ENCODE measurements at regions not wholly inside any gene's neighbourhood (a gene's known extent, or its start where the extent isn't known, plus 50 kb on each side); places are given as distances from the start of the nearest gene placed in this dataset.

DNA sequence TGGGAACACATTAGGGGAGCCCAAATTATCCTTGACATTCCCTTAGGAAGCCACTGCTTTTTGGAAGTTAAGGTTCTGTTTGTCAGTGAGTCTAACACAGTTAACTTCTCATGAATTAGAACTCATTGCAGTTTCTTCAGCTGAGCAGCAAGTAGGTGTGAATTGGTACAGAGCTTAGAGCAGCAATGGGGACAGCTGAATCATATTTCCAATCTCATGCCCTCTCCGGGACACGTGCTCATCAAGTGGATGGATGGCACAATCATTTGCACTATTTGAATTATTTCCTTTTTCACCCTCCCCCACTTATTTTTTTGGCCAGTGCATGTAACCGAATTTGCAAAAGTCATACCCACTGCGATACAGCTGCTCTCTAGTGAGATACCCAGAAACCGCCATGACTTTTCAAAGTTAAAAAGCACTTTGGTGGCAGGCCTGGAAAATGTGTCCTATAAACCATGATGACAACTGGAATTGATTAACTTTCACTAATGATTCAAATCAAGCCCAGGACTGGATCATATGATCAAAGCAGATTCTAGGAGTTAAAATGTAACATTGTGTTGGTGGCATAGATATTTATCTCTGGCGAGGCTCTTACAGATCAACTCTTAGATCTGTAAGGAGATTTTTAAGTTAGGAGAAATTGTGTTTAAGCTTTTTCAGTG is 76.4 kb downstream of the EBLN2 start:
- Histone ChIP-seq H2BK120ac (ENCODE audit: low read depth, low read length) (no peak overlapping the region), H3K4me2 (ENCODE audit: low read length, poor library complexity, severe bottlenecking) (no peak overlapping the region), H3K18ac (ENCODE audit: low read depth in 1 of 2, low read length in 2 of 2) (no peak overlapping the region), H2BK12ac (ENCODE audit: low read length in 2 of 2) (no peak overlapping the region), H3K9ac (ENCODE audit: low read length) (no peak overlapping the region), H3K4me3 (ENCODE audit: insufficient read depth in 1 of 2, low read depth in 1 of 2, low read length in 2 of 2) (no peak overlapping the region), H2BK5ac (ENCODE audit: low read depth, low read length, poor library complexity, severe bottlenecking) (no peak overlapping the region), H3K4ac (ENCODE audit: low read depth in 1 of 2, low read length in 2 of 2) (no peak overlapping the region), H3K14ac (ENCODE audit: low read length in 2 of 2) (no peak overlapping the region), H3K36me3 (ENCODE audit: control insufficient read depth in 1 of 2, insufficient read depth in 2 of 2, low read depth in 1 of 2, low read length in 2 of 2) (no peaks in the 10 kb centered on the region), H3K9me3 (ENCODE audit: control insufficient read depth, low read length) (peaks cover 19% of the 10 kb centered on the region), H3K27me3 (ENCODE audit: control insufficient read depth in 1 of 2, insufficient read depth in 1 of 2, low read length in 2 of 2) (peaks cover 10 to 40% of the 10 kb centered on the region in 2 experiments), H3K4me1 (ENCODE audit: control insufficient read depth, insufficient read depth, low read depth, low read length) (no peaks in the 10 kb centered on the region), H2BK15ac (ENCODE audit: low read depth, poor library complexity, severe bottlenecking) (no peak overlapping the region), H2AFZ (ENCODE audit: low read depth, low read length) (no peak overlapping the region), H4K91ac (ENCODE audit: low read length) (no peak overlapping the region), H3K79me1 (replicated peaks; ENCODE audit: low read length, poor library complexity, severe bottlenecking) (no peaks in the 10 kb centered on the region), H3K27ac (ENCODE audit: low read length, poor library complexity, severe bottlenecking) (no peak overlapping the region), H2AK5ac (ENCODE audit: low read length, severe bottlenecking) (no peak overlapping the region), H3K23ac (ENCODE audit: low read length in 2 of 2) (no peak overlapping the region), H4K8ac (ENCODE audit: low read length) (no peak overlapping the region)
- DNase-seq = no peak
- WGBS = 91% methylated on average over 6 of the region's 6 CpGs

GRCh38 chr3:73140772-73141442 is 79.4 kb downstream of the EBLN2 start:
- Histone ChIP-seq H3K4ac (ENCODE audit: low read depth in 1 of 2, low read length in 2 of 2) (no peak overlapping the region), H4K91ac (ENCODE audit: low read length) (no peak overlapping the region), H3K4me3 (ENCODE audit: insufficient read depth in 1 of 2, low read depth in 1 of 2, low read length in 2 of 2) (peak overlapping the region in 1 of 2 experiments; percentile 43), H4K8ac (ENCODE audit: low read length) (no peak overlapping the region), H2BK12ac (ENCODE audit: low read length in 2 of 2) (no peak overlapping the region), H2BK120ac (ENCODE audit: low read depth, low read length) (no peak overlapping the region), H3K27ac (ENCODE audit: low read length, poor library complexity, severe bottlenecking) (no peak overlapping the region), H2BK5ac (ENCODE audit: low read depth, low read length, poor library complexity, severe bottlenecking) (no peak overlapping the region), H3K79me1 (replicated peaks; ENCODE audit: low read length, poor library complexity, severe bottlenecking) (no peaks in the 10 kb centered on the region), H3K9ac (ENCODE audit: low read length) (no peak overlapping the region), H2BK15ac (ENCODE audit: low read depth, poor library complexity, severe bottlenecking) (no peak overlapping the region), H3K9me3 (ENCODE audit: control insufficient read depth, low read length) (no peaks in the 10 kb centered on the region), H3K14ac (ENCODE audit: low read length in 2 of 2) (no peak overlapping the region), H3K4me1 (ENCODE audit: control insufficient read depth, insufficient read depth, low read depth, low read length) (no peaks in the 10 kb centered on the region), H3K27me3 (ENCODE audit: control insufficient read depth in 1 of 2, insufficient read depth in 1 of 2, low read length in 2 of 2) (peaks cover 0 to 38% of the 10 kb centered on the region in 2 experiments), H3K23ac (ENCODE audit: low read length in 2 of 2) (no peak overlapping the region), H3K18ac (ENCODE audit: low read depth in 1 of 2, low read length in 2 of 2) (no peak overlapping the region), H3K4me2 (ENCODE audit: low read length, poor library complexity, severe bottlenecking) (no peak overlapping the region), H2AK5ac (ENCODE audit: low read length, severe bottlenecking) (no peak overlapping the region), H2AFZ (ENCODE audit: low read depth, low read length) (no peak overlapping the region), H3K36me3 (ENCODE audit: control insufficient read depth in 1 of 2, insufficient read depth in 2 of 2, low read depth in 1 of 2, low read length in 2 of 2) (no peaks in the 10 kb centered on the region)
- DNase-seq = no peak
- 87% methylated on average over 4 of the region's 7 CpGs for WGBS

GRCh38 chr3:73141525-73141924 is 80.1 kb downstream of the EBLN2 start:
- no peak overlapping the region for H3K4ac ChIP-seq (ENCODE audit: low read depth in 1 of 2, low read length in 2 of 2)
- H2BK5ac ChIP-seq (ENCODE audit: low read depth, low read length, poor library complexity, severe bottlenecking) = no peak overlapping the region
- no peak overlapping the region for H2BK120ac ChIP-seq (ENCODE audit: low read depth, low read length)
- WGBS = 67% methylated on average over 2 of the region's 3 CpGs
- H3K4me3 ChIP-seq (ENCODE audit: insufficient read depth in 1 of 2, low read depth in 1 of 2, low read length in 2 of 2) = peak overlapping the region in 1 of 2 experiments; percentile 43
- DNase-seq = no peak
- no peaks in the 10 kb centered on the region for H3K4me1 ChIP-seq (ENCODE audit: control insufficient read depth, insufficient read depth, low read depth, low read length)
- H2BK15ac ChIP-seq (ENCODE audit: low read depth, poor library complexity, severe bottlenecking) = no peak overlapping the region
- H3K79me1 ChIP-seq (replicated peaks; ENCODE audit: low read length, poor library complexity, severe bottlenecking) = no peaks in the 10 kb centered on the region
- no peak overlapping the region for H3K4me2 ChIP-seq (ENCODE audit: low read length, poor library complexity, severe bottlenecking)
- no peak overlapping the region for H2AFZ ChIP-seq (ENCODE audit: low read depth, low read length)
- H3K9me3 ChIP-seq (ENCODE audit: control insufficient read depth, low read length) = no peaks in the 10 kb centered on the region
- peaks cover 0 to 34% of the 10 kb centered on the region in 2 experiments for H3K27me3 ChIP-seq (ENCODE audit: control insufficient read depth in 1 of 2, insufficient read depth in 1 of 2, low read length in 2 of 2)
- H3K9ac ChIP-seq (ENCODE audit: low read length) = no peak overlapping the region
- H3K18ac ChIP-seq (ENCODE audit: low read depth in 1 of 2, low read length in 2 of 2) = no peak overlapping the region
- no peak overlapping the region for H4K91ac ChIP-seq (ENCODE audit: low read length)
- no peak overlapping the region for H3K14ac ChIP-seq (ENCODE audit: low read length in 2 of 2)
- no peak overlapping the region for H2AK5ac ChIP-seq (ENCODE audit: low read length, severe bottlenecking)
- no peaks in the 10 kb centered on the region for H3K36me3 ChIP-seq (ENCODE audit: control insufficient read depth in 1 of 2, insufficient read depth in 2 of 2, low read depth in 1 of 2, low read length in 2 of 2)
- no peak overlapping the region for H3K27ac ChIP-seq (ENCODE audit: low read length, poor library complexity, severe bottlenecking)
- no peak overlapping the region for H3K23ac ChIP-seq (ENCODE audit: low read length in 2 of 2)
- H4K8ac ChIP-seq (ENCODE audit: low read length) = no peak overlapping the region
- H2BK12ac ChIP-seq (ENCODE audit: low read length in 2 of 2) = no peak overlapping the region

GRCh38 chr3:73143401-73143800 is 81.9 kb downstream of the EBLN2 start:
- Histone ChIP-seq H3K79me1 (replicated peaks; ENCODE audit: low read length, poor library complexity, severe bottlenecking) (no peaks in the 10 kb centered on the region), H3K4me1 (ENCODE audit: control insufficient read depth, insufficient read depth, low read depth, low read length) (no peaks in the 10 kb centered on the region), H2BK5ac (ENCODE audit: low read depth, low read length, poor library complexity, severe bottlenecking) (no peak overlapping the region), H3K18ac (ENCODE audit: low read depth in 1 of 2, low read length in 2 of 2) (no peak overlapping the region), H2BK120ac (ENCODE audit: low read depth, low read length) (no peak overlapping the region), H3K4me2 (ENCODE audit: low read length, poor library complexity, severe bottlenecking) (no peak overlapping the region), H3K23ac (ENCODE audit: low read length in 2 of 2) (no peak overlapping the region), H4K8ac (ENCODE audit: low read length) (no peak overlapping the region), H3K9me3 (ENCODE audit: control insufficient read depth, low read length) (no peaks in the 10 kb centered on the region), H2BK15ac (ENCODE audit: low read depth, poor library complexity, severe bottlenecking) (no peak overlapping the region), H3K9ac (ENCODE audit: low read length) (no peak overlapping the region), H4K91ac (ENCODE audit: low read length) (no peak overlapping the region), H3K4me3 (ENCODE audit: insufficient read depth in 1 of 2, low read depth in 1 of 2, low read length in 2 of 2) (no peak overlapping the region), H2BK12ac (ENCODE audit: low read length in 2 of 2) (no peak overlapping the region), H3K27ac (ENCODE audit: low read length, poor library complexity, severe bottlenecking) (no peak overlapping the region), H2AFZ (ENCODE audit: low read depth, low read length) (no peak overlapping the region), H3K14ac (ENCODE audit: low read length in 2 of 2) (no peak overlapping the region), H3K36me3 (ENCODE audit: control insufficient read depth in 1 of 2, insufficient read depth in 2 of 2, low read depth in 1 of 2, low read length in 2 of 2) (no peaks in the 10 kb centered on the region), H3K4ac (ENCODE audit: low read depth in 1 of 2, low read length in 2 of 2) (no peak overlapping the region), H3K27me3 (ENCODE audit: control insufficient read depth in 1 of 2, insufficient read depth in 1 of 2, low read length in 2 of 2) (peaks cover 0 to 45% of the 10 kb centered on the region in 2 experiments), H2AK5ac (ENCODE audit: low read length, severe bottlenecking) (no peak overlapping the region)
- no peak for DNase-seq
- WGBS = 85% methylated on average over 3 of the region's 4 CpGs
